Fibroblast of gingiva (primary cell): ENCODE measurements at regions not wholly inside any gene's neighbourhood (a gene's known extent, or its start where the extent isn't known, plus 50 kb on each side); places are given as distances from the start of the nearest gene placed in this dataset.

Source experiments
- DNase-seq: peaks from one replicate; pipeline ENCODE4 v3.0.0-alpha.2; 2011; ENCODE audit warnings: low read depth

DNA sequence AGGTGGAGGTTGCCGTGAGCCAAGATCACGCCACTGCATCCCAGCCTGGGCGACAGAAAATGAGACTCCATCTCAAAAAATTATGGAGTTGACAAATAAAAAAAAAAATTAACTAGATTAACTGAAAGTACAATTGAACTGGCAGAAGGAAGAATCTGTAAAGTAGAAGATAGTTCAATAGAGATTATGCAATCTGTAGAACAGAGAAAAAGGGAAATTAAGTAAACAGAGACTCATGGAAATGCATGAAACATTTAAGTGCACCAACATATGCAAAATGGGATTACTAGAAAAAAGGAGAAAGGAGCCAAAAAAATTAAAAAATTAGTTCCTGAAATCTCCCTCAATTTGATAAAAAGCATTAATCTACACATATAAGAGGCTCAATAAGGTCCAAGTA, 188.8 kb upstream of the KHDRBS2 start:
- no peak for DNase-seq

DNA sequence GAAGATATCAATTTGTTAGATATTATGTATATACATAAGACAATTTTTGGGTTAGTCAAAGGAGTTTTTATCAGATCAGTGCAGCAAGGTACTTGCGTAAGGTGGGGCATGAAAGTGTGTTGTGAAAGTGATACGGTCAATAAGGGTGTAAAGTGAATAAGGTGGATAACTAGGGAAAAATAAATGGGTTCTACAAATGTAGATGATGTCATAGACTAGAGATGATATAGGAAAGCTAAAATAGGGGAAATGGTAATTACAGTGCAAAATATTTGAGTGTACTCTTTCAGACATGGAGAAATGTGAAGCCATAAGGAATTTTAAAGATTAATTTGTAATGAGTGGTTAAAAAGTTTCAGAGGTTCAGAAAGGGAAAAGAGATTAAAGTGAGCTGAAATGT, 180.6 kb upstream of the KHDRBS2 start:
- no peak for DNase-seq

DNA sequence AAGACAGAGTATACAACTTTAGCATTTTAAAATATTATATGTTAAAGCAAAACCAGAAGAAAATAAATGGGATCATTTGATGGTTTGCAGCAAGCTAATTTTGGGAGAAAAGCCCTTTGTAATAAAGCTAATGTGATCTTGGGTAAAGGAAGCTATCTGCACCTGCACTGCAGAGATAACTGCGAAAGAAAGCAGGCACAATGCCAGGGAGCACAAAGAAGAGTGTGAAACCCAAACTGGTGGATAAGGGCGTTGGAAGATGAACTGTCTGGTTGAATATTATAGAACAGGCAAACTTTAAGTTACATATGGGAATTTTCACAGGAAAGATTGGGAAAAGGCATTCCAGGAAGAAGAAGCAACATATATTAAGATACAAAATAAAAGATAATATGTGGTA, 179.2 kb upstream of the KHDRBS2 start:
- DNase-seq: no peak

DNA sequence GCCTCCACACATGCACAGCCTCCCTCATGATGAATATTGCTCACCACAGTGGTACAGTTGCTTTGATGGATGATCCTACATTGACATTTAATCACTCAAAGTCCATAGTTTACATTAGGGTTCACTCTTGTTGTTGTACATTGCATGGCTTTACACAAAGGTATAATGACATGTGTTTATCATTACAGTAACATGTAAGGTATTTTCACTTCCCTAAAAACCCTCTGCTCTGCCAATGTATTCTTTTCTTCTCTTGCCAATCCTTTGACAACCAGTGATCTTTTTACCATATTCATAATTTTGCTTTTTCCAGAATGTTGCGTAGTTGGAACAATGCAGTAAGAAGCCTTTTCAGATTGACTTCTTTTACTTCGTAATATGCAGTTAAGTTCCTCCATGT, 166.6 kb upstream of the KHDRBS2 start:
- DNase-seq: no peak

DNA sequence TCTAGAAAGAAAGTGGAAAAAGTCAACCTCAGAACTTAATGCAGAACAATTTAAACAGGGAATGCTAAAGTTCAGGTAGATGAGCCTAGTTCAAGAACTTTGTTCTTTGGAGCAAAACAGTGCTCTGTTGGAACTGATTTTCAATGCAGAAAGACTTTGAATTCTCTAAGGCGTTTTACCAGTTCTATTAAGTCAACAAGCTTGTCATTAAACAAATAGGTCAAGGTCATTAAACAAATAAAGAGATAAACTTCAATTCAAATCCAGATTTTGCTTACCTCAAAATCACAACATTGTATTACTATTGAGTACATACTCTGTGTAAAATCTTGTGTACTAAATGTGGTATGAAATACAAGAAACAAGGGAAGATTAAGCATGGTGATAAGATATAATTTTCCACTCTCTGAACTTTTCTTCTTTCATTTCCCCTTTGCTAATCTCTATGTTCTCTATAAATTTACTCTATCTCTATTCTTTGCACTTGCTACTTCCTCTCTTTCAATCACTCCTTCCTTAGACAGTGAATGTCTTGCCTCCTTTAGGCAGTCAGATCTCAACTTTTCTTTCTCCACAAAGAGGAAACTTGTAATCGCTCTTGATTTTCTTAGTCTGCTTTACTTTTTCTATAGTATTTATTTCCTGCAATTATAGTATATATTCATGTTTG, 160.8 kb upstream of the KHDRBS2 start:
- no peak for DNase-seq

DNA sequence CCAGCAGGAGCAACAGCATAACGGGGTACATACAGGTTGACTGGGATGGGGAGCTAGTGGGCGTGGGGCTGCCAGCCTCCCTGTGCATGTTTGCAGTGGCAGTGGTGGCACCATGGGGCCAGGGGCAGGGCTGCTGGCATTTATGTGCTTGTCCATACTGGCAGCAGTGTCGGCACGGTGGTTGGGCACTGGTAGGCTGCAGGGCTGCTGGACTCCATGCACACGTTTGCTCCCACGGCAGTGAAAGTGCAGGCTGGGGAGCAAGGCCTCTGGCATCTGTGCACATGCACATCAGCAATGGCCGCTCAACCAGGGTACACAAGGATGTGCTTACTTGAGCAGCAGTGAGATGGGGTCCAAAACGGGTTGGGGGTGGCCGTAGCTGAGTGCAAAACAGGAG, 159.5 kb upstream of the KHDRBS2 start:
- no peak for DNase-seq

DNA sequence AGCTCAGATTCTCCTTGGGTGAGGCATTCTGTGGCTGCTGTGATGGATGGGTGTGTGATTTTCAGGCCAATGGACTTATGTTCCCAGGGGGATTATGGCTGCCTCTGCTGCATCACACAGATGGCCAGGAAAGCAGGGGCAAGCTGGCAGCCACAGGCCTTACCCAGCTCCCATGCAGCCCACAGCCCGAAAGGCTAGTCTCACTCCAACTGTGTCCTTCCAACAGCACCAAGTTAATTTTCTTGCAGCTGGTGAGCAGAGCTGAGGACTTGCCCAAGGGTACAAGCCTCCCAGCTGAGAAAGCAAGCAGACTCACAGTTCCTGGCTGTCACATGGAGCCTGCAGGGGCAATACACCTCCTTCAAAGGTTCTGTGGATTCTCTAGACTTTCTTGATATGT, 155.2 kb upstream of the KHDRBS2 start:
- no peak for DNase-seq

DNA sequence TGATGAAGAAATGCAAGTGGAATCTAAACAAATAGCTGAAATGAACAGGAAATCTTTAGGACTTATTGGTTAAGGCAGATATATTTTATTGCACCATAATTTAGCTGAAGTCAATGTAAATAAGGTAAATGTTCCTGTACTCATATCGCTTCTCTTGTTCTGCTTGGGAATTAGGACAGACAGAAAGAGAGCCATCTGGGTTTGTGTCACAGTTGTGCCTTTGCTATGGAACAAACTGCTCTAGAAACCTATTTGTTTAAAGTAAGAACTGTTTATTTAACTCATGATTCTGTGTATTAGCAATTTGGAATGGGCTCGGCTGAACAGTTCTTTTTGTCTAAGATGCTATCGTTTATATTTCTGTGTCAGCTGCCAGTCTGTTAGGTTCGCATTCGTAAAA, 143.8 kb upstream of the KHDRBS2 start:
- no peak for DNase-seq

DNA sequence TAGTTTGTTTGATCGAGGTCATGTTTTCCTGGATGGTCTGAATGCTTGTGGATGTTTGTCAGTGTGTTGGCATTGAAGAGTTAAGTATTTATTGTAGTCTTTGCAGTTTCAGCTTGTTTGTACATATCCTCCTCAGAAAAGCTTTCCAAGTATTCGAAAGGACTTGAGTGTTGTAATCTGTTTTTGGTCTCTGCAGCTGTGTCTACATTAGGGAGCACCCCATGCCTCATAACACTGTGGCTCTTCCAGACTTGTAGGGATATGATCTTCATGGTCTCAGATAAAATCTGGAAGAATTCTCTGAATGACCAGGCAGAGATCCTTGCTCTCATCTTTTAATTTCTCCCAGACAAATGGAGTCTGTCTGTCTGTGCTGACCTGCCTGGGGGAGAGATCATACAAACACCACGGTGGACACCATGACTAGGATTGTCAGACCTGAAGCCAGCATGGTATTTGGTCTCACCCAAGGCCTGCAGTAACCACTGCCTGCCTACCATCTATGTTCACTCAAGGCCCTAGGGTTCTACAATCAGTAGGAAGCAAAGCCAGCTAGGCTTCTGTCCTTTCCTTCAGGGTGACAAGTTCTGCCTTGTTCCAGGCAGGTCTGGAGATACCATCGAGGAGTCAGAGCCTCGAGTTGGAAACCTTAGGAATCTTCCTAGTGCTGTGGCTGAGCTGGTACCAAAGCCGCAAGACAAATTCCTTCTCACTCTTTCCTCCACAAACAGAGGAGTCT, 114.7 kb upstream of the KHDRBS2 start:
- DNase-seq: no peak

DNA sequence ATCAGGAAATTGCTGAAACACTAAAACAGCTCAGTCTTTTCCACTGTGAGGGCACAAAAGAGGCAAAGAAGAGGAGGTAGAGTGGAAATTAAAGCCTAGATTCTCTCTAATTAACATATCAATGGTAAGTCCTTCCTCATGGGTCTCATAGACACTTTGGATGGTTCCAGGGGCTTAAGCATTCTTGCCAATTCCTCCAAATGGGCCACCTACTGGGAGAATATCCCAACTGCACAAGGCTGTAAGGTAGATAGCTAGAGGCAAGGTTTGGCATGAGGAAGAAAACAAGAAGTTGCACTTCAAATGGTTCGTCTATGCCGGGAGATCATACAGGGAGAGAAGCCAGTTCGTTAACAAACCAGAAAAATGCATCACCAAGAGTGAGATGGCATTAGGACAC, 107.6 kb upstream of the KHDRBS2 start:
- DNase-seq: no peak

DNA sequence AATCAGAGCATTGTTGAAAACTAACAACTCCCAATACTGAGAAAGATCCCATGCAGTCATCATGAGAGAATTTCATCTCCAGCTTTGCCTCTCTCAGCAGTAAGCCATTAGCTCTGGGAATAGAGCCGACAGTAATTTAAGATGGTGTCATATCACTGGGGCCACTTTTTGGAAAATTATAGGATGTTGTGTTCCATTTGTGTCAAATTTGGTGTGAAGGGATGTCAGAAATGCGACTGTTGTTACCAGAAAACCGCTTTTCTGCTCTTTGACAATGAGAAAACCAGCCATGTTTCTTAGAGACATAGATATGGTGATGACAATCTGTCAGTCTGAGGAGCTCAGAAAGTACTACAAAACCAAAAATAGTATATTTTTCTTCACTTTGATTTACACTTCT, 106.3 kb upstream of the KHDRBS2 start:
- no peak for DNase-seq

DNA sequence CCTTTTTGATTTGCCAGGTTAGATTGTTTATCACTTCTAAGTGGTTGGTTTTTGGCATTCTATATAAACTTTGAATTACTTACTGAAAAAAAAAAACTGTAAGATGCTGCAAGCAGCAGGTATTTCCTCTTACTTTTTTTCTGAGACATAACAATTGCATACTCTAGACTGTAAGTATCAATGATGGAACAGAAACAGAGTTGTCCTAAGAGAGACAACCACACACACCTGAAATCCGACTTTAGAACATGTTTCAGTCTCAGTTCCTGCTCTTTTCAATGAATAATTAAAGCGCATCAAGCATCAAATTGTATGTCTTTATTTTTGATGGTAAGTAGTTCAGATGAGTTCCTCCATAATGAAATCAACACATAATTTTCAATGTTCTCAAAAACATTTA, 105.3 kb upstream of the KHDRBS2 start:
- no peak for DNase-seq

DNA sequence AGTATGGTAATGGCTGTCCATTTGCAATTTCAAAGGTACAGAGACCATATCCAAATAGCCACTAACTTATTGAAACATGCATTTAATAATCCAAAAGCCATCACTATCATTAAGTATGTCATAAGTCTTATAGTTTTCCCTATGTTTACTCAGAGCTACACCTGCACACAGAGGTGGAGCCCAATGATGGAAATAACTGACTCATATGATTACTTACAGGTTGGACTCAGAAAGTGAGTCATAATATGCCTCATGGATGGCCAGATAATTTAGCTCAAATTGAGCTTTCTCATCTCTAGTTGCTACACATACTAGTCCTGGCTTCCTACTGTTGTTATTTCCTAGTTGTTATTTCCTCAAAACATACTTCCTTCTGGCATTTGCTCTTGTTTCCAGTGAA, 104.4 kb upstream of the KHDRBS2 start:
- no peak for DNase-seq

DNA sequence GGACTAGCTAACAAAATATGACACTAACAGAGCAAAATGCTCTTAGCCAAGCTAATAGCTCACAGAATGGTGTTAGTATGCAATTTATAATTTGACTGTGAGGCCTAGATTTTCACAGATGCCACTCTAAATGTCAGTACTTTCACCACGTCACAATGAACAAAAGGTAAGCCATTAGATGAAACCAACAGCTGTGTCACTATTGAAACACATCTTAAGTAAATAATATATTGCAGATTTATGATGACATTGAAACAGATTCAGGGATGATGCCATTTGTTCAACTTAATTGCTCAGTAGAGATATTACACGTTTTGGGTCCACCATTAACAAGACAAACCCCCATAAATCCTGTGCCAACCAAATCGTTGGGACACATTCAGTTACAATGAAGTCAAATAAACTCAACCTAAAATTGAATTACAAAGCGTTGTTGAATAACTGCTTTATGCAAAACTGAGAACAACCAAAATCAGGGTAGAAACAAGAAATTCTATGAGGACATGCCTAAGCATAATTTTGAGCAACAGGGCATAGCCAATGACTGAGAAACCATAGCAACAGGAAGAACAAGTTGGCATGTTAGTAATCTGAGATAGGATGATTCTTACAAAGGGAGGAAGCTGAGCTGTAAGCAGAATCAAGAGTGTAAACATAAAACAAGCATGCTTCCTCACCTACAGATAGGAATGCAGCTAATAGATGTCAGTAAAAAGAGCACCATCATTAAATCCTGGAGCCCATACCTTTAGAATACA, 85.6 kb upstream of the KHDRBS2 start:
- DNase-seq: no peak

DNA sequence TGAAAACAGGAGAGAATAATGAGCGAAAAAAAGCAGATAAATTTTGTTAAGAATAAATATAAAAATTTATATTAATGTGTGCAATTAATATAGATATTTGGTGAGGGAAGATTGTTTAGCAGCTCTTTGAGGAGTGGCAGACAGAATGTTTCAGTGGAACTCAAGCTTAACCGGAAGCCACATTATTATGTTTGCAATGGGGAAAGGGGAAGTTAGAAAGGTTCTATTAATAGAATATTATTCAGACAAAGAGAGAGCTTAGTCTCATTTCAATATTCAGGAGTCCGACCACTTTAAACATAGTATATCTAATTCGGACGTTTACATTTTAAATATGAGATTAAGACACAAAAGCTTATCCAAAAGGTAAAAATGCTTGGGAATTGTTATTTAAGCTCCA, 81.6 kb upstream of the KHDRBS2 start:
- no peak for DNase-seq

DNA sequence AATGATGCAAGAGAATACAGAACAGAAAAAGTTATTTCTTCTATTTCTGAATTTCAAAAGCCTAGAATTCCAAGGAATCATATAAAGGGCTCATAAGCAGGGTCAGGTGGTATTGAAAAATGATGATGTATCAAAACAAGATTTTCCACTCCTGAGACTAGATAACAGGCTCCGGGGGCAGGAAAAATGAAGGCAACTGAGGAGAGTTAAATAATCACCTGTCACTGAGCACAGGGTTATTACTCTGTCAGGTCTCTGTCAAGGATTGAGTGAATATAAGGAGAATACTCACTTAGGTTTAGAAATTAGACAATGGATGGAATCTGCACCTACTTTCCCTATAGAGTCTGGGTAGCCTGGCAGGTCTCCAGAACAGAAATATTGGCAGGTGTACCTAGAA, 76.1 kb upstream of the KHDRBS2 start:
- no peak for DNase-seq

DNA sequence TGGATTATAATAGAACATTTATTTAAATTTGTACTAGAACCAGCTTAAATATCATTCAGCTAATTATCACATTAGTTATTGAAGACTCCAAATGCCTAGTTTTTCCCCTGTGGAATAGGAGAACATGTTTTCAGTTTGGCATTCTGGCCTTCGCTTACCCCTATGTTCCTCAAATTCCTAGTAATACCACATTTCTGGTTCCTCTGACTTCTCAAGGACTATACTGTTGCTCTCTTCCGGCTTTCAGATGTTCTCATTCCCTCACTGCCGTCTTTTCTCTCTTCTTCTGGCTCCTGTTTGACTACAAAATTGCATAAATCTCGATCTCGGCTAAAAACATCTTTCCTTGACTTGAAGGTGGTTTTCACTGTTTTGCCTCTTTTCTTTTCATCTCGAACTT, 71.8 kb upstream of the KHDRBS2 start:
- DNase-seq: no peak

DNA sequence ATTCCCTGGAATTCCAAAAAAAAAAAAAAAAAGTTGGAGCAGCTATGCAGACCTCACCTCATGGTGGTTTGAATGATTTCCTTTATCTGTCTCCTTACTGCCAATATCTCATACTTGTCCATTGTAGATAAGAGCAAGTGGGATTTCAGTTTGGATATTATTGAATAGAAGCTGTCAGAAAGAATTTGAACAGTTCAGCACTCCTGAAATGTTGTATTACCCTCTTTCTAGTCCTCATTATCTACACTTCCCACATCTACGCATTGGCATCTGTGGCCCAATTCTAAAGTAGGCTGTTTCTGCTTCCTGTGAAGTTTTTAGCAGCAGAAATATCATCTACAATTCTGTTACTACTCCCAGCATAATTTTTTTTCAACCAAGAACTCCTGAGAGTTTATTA, 68.2 kb upstream of the KHDRBS2 start:
- DNase-seq: no peak

DNA sequence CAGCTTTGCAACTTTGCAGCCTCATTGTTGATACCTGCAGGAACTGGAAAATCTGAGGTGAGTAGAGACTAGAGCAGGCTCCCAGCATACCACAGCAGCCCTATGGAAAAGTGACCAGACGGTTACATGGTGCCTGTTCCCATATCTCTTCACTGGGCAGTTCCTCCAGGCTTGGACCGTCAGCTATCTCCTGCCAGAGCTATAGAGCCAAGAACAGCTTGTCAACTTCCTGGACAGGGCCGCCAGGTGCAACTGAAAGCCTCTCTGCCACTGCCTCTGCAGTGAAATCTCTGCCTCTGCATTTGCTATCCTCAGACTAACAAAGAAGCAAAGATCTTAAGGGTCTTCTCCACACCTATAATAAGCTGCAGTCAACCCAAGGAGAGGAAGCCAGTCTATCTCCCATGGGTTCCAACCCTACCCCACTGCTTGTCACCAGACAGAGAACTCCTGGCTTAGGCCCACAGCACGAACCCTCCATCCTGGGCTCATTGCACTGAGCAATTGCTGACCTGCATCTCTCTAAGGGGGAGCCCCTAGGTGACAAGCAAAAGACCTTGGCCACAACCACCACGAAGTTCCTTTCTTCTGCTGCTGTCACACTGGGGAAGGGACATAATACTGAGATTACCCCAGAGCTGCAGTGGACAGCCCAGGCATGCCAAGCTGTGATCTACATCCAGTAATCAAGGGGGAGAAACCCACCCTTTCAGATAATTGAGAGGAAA, 60.1 kb upstream of the KHDRBS2 start:
- no peak for DNase-seq

DNA sequence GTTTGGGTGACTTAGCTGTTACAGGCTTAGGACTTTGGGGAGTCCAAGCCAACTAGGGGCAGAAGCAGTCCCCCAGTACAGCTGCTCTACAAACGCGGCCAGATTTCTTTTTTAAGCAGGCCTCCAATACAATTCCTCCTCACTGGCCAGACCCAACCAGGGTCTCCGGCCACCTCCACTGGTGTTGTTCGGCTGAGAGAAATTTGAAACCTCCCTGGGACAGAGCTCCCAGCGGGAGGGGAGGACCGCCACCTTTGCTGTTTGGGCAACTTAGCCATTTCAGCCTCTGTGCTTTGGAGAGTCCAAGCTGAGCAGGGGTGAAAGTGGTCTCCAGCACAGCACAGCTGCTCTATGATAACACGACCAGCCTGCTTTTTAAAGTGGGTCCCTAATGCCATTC, 59.4 kb upstream of the KHDRBS2 start:
- DNase-seq: no peak

DNA sequence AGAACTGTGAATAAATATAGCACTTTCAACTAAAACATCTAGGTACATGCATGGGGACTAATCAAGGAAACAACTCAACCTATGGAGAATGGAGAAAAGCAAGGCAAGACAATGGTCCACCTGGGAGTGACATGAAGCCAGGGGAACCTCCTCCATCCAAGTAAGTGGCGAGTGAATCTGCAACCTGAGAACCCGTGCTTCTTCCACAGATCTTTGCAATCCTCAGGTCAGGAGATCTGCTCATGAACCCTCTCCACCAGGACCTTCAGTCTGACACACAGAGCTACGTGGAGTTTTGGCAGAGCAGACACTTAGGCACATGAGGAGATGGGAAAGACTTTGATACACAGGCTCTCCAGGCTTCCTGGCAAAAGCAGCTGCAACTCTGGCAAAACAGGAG, 58.8 kb upstream of the KHDRBS2 start:
- DNase-seq: no peak

DNA sequence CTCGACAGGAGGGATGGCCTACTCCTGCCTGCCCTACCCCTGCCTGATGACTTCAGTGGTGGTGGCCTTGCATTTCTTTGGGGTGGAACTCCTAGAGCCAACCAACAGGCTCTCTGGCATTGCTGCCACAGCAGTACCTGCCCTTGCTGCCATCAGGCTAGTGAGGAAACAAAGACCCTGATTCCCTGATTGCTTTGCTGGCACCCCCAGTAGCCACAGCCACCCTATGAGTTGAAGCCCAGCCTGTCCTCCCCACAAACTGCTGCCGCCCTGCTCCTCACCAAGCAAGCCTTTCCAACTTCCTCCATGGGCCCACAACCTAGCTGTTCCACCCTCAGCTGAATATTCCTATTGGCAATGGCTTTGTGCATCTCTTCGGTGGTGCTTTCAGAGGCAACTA, 52.5 kb upstream of the KHDRBS2 start:
- no peak for DNase-seq
